ENCODE measurements at regions not wholly inside any gene's neighbourhood (a gene's known extent, or its start where the extent isn't known, plus 50 kb on each side); places are given as distances from the start of the nearest gene placed in this dataset.

DNA sequence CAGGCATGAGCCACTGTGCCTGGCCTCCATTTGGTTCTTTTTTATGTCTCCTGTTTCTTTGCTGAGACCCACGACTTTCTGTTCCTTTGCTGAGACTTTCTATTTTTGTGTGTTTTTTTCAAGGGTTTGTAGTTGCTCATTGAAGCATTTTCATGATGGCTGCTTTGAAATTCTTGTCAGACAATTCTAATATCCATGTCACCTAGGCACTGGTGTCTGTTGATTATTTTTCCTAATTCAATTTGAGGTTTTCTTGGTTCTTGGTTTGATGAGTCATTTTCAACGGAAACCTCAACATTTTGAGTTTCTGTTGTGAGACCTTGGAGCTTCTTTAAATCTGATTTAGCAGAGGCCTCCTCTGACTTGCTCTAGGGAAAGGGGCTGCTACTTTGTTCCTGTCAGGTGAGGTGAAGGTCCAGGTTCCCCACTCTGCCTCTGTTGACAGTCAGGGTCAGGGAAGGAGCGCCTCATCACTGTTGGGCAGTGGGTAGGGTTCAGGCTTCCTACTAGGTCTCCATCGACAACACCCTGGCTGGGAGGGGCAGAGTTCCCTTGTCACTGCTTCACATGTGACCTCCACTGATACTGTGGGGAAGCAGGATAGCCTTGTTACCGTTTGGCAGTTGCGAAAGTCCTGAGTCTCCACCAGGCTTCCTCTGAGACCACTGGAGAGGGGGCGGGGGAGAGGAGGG, 66.1 kb upstream of the SMOX start (continued):
- TF ChIP-seq ZHX2 (IDR thresholded peaks at IDR 0.05; ENCODE audit: low read depth) (no peak), ZHX2 (CRISPR knock-in tag; IDR thresholded peaks at IDR 0.05; ENCODE audit: borderline replicate concordance) (no peak), IRF2 (CRISPR knock-in tag; IDR thresholded peaks at IDR 0.05) (peak; percentile 38; the same call in 1 of the 2 replicates), SATB2 (CRISPR knock-in tag; IDR thresholded peaks at IDR 0.05) (no peak), ESRRA (CRISPR knock-in tag; IDR thresholded peaks at IDR 0.05; ENCODE audit: low read depth) (no peak), TBX3 (IDR thresholded peaks at IDR 0.05; ENCODE audit: borderline replicate concordance) (no peak; the same call in 1 of the 2 replicates), KMT2A (CRISPR knock-in tag; IDR thresholded peaks at IDR 0.05) (no peak), ZC3H4 (CRISPR knock-in tag; IDR thresholded peaks at IDR 0.05; ENCODE audit: borderline replicate concordance) (no peak), ZNF264 (CRISPR knock-in tag; IDR thresholded peaks at IDR 0.05) (no peak), ZBTB10 (CRISPR knock-in tag; IDR thresholded peaks at IDR 0.05; ENCODE audit: borderline replicate concordance) (no peak), ZFP41 (CRISPR knock-in tag; IDR thresholded peaks at IDR 0.05; ENCODE audit: borderline replicate concordance) (no peak), ZNF460 (CRISPR knock-in tag; IDR thresholded peaks at IDR 0.05; ENCODE audit: borderline replicate concordance) (no peak)
- TF ChIP-seq, protein P1, sequence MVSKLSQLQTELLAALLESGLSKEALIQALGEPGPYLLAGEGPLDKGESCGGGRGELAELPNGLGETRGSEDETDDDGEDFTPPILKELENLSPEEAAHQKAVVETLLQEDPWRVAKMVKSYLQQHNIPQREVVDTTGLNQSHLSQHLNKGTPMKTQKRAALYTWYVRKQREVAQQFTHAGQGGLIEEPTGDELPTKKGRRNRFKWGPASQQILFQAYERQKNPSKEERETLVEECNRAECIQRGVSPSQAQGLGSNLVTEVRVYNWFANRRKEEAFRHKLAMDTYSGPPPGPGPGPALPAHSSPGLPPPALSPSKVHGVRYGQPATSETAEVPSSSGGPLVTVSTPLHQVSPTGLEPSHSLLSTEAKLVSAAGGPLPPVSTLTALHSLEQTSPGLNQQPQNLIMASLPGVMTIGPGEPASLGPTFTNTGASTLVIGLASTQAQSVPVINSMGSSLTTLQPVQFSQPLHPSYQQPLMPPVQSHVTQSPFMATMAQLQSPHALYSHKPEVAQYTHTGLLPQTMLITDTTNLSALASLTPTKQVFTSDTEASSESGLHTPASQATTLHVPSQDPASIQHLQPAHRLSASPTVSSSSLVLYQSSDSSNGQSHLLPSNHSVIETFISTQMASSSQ (IDR thresholded peaks at IDR 0.05; ENCODE audit: low read depth) = no peak
- TF ChIP-seq, protein P1 (CRISPR knock-in tag; IDR thresholded peaks at IDR 0.05; ENCODE audit: borderline replicate concordance) = no peak
- TF ChIP-seq, protein P2, sequence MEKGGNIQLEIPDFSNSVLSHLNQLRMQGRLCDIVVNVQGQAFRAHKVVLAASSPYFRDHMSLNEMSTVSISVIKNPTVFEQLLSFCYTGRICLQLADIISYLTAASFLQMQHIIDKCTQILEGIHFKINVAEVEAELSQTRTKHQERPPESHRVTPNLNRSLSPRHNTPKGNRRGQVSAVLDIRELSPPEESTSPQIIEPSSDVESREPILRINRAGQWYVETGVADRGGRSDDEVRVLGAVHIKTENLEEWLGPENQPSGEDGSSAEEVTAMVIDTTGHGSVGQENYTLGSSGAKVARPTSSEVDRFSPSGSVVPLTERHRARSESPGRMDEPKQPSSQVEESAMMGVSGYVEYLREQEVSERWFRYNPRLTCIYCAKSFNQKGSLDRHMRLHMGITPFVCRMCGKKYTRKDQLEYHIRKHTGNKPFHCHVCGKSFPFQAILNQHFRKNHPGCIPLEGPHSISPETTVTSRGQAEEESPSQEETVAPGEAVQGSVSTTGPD (CRISPR knock-in tag; IDR thresholded peaks at IDR 0.05) = no peak
